ENCODE measurements at regions not wholly inside any gene's neighbourhood (a gene's known extent, or its start where the extent isn't known, plus 50 kb on each side); places are given as distances from the start of the nearest gene placed in this dataset.

DNA sequence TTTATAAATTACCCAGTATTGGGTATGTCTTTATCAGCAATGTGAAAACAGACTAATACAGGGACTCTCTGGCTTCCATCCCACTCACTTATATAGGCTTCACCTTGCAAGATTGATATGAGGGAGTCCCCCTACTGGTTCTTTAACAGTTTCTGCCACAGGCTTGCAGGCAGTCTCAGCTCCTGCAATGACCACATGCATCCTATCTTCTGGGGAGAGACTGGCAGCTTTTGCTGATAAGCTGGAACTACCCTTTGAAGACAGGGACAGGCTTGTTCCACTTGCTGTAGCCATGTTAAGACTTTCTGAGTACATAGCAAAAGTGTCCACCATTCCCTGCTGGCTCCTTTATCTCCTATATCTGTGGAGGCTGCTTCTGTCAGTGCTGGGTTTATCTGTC is 531.7 kb upstream of the FLRT2 start:
- ATAC-seq (no peak), DNase-seq (ENCODE audit: low spot score) (no peak)
- Mint-ChIP-seq H3K4me1 (no peaks in the 10 kb centered on the region), H3K36me3 (ENCODE audit: low read depth) (no peaks in the 10 kb centered on the region), H3K27ac (no peak overlapping the region), H3K4me3 (no peak overlapping the region), H3K27me3 (ENCODE audit: insufficient read depth, low read depth, poor library complexity) (no peaks in the 10 kb centered on the region), H3K9me3 (no peaks in the 10 kb centered on the region)
- Histone ChIP-seq H3K4me2 (no peak overlapping the region), H3K4me1 (ENCODE audit: insufficient read depth) (no peaks in the 10 kb centered on the region), H3K27ac (ENCODE audit: low read depth) (no peak overlapping the region), H3K36me3 (ENCODE audit: insufficient read depth) (no peaks in the 10 kb centered on the region), H3K4me3 (no peak overlapping the region), H3F3A (replicated peaks; ENCODE audit: low read depth) (no peaks in the 10 kb centered on the region), H3K9me2 (ENCODE audit: insufficient read depth) (peaks cover 12% of the 10 kb centered on the region; the same call in 1 of the 2 replicates), H4K20me1 (replicated peaks; ENCODE audit: insufficient read depth) (no peaks in the 10 kb centered on the region), H3K27me3 (ENCODE audit: insufficient read depth) (no peaks in the 10 kb centered on the region), H2AFZ (no peak overlapping the region), H3K79me2 (replicated peaks; ENCODE audit: insufficient read depth) (no peaks in the 10 kb centered on the region)
- TF ChIP-seq ZNF114 (CRISPR knock-in tag; IDR thresholded peaks at IDR 0.05): no peak
- TF ChIP-seq, protein P1, sequence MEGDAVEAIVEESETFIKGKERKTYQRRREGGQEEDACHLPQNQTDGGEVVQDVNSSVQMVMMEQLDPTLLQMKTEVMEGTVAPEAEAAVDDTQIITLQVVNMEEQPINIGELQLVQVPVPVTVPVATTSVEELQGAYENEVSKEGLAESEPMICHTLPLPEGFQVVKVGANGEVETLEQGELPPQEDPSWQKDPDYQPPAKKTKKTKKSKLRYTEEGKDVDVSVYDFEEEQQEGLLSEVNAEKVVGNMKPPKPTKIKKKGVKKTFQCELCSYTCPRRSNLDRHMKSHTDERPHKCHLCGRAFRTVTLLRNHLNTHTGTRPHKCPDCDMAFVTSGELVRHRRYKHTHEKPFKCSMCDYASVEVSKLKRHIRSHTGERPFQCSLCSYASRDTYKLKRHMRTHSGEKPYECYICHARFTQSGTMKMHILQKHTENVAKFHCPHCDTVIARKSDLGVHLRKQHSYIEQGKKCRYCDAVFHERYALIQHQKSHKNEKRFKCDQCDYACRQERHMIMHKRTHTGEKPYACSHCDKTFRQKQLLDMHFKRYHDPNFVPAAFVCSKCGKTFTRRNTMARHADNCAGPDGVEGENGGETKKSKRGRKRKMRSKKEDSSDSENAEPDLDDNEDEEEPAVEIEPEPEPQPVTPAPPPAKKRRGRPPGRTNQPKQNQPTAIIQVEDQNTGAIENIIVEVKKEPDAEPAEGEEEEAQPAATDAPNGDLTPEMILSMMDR (conservative IDR thresholded peaks at IDR 0.05; ENCODE audit: low read depth in 2 of 2): peak in 1 of 2 experiments; percentile 23; a peak in 2 of 4 replicates
- TF ChIP-seq REST (IDR thresholded peaks at IDR 0.05; ENCODE audit: unreplicated experiment): no peak
- TF ChIP-seq, protein P2, sequence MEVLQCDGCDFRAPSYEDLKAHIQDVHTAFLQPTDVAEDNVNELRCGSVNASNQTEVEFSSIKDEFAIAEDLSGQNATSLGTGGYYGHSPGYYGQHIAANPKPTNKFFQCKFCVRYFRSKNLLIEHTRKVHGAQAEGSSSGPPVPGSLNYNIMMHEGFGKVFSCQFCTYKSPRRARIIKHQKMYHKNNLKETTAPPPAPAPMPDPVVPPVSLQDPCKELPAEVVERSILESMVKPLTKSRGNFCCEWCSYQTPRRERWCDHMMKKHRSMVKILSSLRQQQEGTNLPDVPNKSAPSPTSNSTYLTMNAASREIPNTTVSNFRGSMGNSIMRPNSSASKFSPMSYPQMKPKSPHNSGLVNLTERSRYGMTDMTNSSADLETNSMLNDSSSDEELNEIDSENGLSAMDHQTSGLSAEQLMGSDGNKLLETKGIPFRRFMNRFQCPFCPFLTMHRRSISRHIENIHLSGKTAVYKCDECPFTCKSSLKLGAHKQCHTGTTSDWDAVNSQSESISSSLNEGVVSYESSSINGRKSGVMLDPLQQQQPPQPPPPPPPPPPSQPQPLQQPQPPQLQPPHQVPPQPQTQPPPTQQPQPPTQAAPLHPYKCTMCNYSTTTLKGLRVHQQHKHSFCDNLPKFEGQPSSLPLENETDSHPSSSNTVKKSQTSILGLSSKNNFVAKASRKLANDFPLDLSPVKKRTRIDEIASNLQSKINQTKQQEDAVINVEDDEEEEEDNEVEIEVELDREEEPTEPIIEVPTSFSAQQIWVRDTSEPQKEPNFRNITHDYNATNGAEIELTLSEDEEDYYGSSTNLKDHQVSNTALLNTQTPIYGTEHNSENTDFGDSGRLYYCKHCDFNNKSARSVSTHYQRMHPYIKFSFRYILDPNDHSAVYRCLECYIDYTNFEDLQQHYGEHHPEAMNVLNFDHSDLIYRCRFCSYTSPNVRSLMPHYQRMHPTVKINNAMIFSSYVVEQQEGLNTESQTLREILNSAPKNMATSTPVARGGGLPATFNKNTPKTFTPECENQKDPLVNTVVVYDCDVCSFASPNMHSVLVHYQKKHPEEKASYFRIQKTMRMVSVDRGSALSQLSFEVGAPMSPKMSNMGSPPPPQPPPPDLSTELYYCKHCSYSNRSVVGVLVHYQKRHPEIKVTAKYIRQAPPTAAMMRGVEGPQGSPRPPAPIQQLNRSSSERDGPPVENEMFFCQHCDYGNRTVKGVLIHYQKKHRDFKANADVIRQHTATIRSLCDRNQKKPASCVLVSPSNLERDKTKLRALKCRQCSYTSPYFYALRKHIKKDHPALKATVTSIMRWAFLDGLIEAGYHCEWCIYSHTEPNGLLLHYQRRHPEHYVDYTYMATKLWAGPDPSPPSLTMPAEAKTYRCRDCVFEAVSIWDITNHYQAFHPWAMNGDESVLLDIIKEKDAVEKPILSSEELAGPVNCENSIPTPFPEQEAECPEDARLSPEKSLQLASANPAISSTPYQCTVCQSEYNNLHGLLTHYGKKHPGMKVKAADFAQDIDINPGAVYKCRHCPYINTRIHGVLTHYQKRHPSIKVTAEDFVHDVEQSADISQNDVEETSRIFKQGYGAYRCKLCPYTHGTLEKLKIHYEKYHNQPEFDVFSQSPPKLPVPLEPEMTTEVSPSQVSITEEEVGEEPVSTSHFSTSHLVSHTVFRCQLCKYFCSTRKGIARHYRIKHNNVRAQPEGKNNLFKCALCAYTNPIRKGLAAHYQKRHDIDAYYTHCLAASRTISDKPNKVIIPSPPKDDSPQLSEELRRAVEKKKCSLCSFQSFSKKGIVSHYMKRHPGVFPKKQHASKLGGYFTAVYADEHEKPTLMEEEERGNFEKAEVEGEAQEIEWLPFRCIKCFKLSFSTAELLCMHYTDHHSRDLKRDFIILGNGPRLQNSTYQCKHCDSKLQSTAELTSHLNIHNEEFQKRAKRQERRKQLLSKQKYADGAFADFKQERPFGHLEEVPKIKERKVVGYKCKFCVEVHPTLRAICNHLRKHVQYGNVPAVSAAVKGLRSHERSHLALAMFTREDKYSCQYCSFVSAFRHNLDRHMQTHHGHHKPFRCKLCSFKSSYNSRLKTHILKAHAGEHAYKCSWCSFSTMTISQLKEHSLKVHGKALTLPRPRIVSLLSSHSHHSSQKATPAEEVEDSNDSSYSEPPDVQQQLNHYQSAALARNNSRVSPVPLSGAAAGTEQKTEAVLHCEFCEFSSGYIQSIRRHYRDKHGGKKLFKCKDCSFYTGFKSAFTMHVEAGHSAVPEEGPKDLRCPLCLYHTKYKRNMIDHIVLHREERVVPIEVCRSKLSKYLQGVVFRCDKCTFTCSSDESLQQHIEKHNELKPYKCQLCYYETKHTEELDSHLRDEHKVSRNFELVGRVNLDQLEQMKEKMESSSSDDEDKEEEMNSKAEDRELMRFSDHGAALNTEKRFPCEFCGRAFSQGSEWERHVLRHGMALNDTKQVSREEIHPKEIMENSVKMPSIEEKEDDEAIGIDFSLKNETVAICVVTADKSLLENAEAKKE (CRISPR knock-in tag; IDR thresholded peaks at IDR 0.05): no peak
- TF ChIP-seq NANOG (IDR thresholded peaks at IDR 0.05; ENCODE audit: borderline replicate concordance): no peak
- TF ChIP-seq ETS1 (IDR thresholded peaks at IDR 0.05): no peak

Data from GM23338 (cell line).